ENCODE measurements at regions not wholly inside any gene's neighbourhood (a gene's known extent, or its start where the extent isn't known, plus 50 kb on each side); places are given as distances from the start of the nearest gene placed in this dataset.
"Not testable (repeated sequence)": the region's sequence is repeated elsewhere in the genome, so short reads cannot be mapped to it uniquely, and the experiment has no call there.

GRCh38 chr6:84953111-84953755 lies 188.8 kb upstream of the TBX18 start:
- DNase-seq (ENCODE audit: low read depth in 2 of 3, low spot score in 2 of 3), result no peak

- not testable (repeated sequence) for DNase-seq (ENCODE audit: low read depth in 2 of 3, low spot score in 2 of 3)
Measured at GRCh38 chr6:84944926-84945325, 180.5 kb upstream of the TBX18 start.

- no peak for DNase-seq (ENCODE audit: low read depth in 2 of 3, low spot score in 2 of 3)
Measured at GRCh38 chr6:84943905-84944304, 179.5 kb upstream of the TBX18 start.

GRCh38 chr6:84941609-84942008 lies 177.2 kb upstream of the TBX18 start:
- DNase-seq (ENCODE audit: low read depth in 2 of 3, low spot score in 2 of 3), result not testable (repeated sequence)

- no peak for DNase-seq (ENCODE audit: low read depth in 2 of 3, low spot score in 2 of 3)
Measured at GRCh38 chr6:84929212-84929611, 164.8 kb upstream of the TBX18 start.

GRCh38 chr6:84927551-84927950 lies 163.2 kb upstream of the TBX18 start:
- DNase-seq (ENCODE audit: low read depth in 2 of 3, low spot score in 2 of 3), result no peak

GRCh38 chr6:84926189-84927155 lies 162.1 kb upstream of the TBX18 start:
- DNase-seq (ENCODE audit: low read depth in 2 of 3, low spot score in 2 of 3), result no peak

GRCh38 chr6:84921891-84922290 lies 157.5 kb upstream of the TBX18 start:
- no peak for DNase-seq (ENCODE audit: low read depth in 2 of 3, low spot score in 2 of 3)

- DNase-seq (ENCODE audit: low read depth in 2 of 3, low spot score in 2 of 3), result no peak
Measured at GRCh38 chr6:84920021-84920420, 155.6 kb upstream of the TBX18 start.

- no peak for DNase-seq (ENCODE audit: low read depth in 2 of 3, low spot score in 2 of 3)
Measured at GRCh38 chr6:84916704-84917103, 152.3 kb upstream of the TBX18 start.

- no peak for DNase-seq (ENCODE audit: low read depth in 2 of 3, low spot score in 2 of 3)
Measured at GRCh38 chr6:84912472-84913322, 148.3 kb upstream of the TBX18 start.

- DNase-seq (ENCODE audit: low read depth in 2 of 3, low spot score in 2 of 3), result no peak
Measured at GRCh38 chr6:84910906-84911607, 146.7 kb upstream of the TBX18 start.

- DNase-seq (ENCODE audit: low read depth in 2 of 3, low spot score in 2 of 3), result no peak
Measured at GRCh38 chr6:84908304-84908904, 144.0 kb upstream of the TBX18 start.

- no peak for DNase-seq (ENCODE audit: low read depth in 2 of 3, low spot score in 2 of 3)
Measured at GRCh38 chr6:84906514-84906913, 142.1 kb upstream of the TBX18 start.

GRCh38 chr6:84905823-84906222 lies 141.4 kb upstream of the TBX18 start:
- no peak for DNase-seq (ENCODE audit: low read depth in 2 of 3, low spot score in 2 of 3)

- DNase-seq (ENCODE audit: low read depth in 2 of 3, low spot score in 2 of 3), result no peak
Measured at GRCh38 chr6:84902354-84902928, 138.0 kb upstream of the TBX18 start.

- DNase-seq (ENCODE audit: low read depth in 2 of 3, low spot score in 2 of 3), result no peak
Measured at GRCh38 chr6:84897988-84898594, 133.7 kb upstream of the TBX18 start.

- DNase-seq (ENCODE audit: low read depth in 2 of 3, low spot score in 2 of 3), result no peak
Measured at GRCh38 chr6:84897011-84897410, 132.6 kb upstream of the TBX18 start.

- DNase-seq (ENCODE audit: low read depth in 2 of 3, low spot score in 2 of 3), result no peak
Measured at GRCh38 chr6:84892671-84893070, 128.3 kb upstream of the TBX18 start.

All from activated CD8-positive, alpha-beta memory T cell treated with anti-CD3 and anti-CD28 coated beads for 48 hours (primary cell).